GM12865 (cell line): ENCODE measurements at regions not wholly inside any gene's neighbourhood (a gene's known extent, or its start where the extent isn't known, plus 50 kb on each side); places are given as distances from the start of the nearest gene placed in this dataset.

Experiments used
- DNase-seq: peaks from one replicate; pipeline ENCODE4 v3.0.0; 2010; ENCODE audit warnings: low read depth
- H3K4me3 ChIP-seq: 2 replicates; pipeline ENCODE4 v1.5.1; 2011; ENCODE audit warnings: mild to moderate bottlenecking, low read depth, low read length, control low read depth
- TF ChIP-seq, protein P1 (sequence below): IDR thresholded peaks from 2 replicates; pipeline ENCODE4 v1.5.1; 2011; ENCODE audit warnings: low read length, control low read depth, low read depth, inconsistent platforms; ENCODE audit not compliant: insufficient read depth; ENCODE audit errors: missing control alignments

DNA sequence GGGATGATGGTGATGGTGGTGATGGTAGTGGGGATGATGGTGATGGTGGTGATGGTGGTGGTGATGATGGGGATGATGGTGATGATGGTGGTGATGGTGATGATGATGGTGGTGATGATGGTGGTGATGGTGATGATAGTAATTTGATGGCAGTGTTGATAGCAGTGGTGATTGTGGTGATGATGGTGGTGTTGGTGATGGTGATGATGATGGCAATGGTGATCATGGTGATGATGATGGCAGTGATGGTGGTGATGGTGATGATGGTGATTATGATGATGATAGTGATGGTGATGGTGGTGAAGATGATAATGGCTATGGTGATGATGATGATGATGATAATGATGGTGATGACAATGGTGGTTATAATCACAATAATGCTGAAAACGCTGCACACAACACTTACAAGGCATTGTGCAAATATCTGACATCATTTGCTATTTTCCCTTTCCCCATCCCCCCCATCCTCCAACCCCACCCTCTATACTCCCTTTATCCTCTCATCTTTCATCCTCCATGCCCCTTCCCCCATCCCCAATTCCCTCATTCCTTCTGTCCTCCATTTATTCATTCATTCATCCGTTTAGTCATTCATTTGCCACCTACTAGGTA, 230.1 kb downstream of the BRD1 start:
- H3K4me3 ChIP-seq: no peak overlapping the region
- TF ChIP-seq, protein P1, sequence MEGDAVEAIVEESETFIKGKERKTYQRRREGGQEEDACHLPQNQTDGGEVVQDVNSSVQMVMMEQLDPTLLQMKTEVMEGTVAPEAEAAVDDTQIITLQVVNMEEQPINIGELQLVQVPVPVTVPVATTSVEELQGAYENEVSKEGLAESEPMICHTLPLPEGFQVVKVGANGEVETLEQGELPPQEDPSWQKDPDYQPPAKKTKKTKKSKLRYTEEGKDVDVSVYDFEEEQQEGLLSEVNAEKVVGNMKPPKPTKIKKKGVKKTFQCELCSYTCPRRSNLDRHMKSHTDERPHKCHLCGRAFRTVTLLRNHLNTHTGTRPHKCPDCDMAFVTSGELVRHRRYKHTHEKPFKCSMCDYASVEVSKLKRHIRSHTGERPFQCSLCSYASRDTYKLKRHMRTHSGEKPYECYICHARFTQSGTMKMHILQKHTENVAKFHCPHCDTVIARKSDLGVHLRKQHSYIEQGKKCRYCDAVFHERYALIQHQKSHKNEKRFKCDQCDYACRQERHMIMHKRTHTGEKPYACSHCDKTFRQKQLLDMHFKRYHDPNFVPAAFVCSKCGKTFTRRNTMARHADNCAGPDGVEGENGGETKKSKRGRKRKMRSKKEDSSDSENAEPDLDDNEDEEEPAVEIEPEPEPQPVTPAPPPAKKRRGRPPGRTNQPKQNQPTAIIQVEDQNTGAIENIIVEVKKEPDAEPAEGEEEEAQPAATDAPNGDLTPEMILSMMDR: no peak
- no peak for DNase-seq

DNA sequence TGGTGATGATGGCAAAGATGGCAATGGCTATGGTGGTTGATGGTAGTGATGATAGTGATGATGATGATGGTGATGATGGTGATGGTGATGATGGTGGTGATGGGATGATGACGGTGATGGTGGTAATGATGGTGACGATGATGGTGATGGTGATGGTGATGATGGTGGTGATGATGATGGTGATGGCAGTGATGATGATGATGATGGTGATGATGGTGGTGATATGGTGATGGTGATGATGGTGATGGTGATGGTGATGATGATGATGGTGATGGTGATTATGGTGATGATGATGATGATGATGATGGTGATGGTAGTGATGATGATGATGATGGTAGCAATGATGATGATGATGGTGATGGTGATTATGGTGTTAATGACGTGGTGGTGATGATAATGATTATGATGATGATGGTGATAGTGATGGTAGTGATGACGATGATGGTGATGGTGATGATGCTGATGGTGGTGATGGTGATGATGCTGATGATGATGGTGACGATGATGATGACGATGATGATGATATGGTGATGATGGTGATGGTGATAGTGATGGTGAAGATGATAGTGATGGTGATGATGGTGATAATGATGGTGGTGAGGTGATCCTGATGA, 232.1 kb downstream of the BRD1 start:
- DNase-seq: no peak
- no peak overlapping the region for H3K4me3 ChIP-seq
- TF ChIP-seq, protein P1: no peak

- DNase-seq: no peak
- no peak overlapping the region for H3K4me3 ChIP-seq
- TF ChIP-seq, protein P1: no peak
Measured at GRCh38 chr22:49594078-49594477, 233.6 kb downstream of the BRD1 start.

DNA sequence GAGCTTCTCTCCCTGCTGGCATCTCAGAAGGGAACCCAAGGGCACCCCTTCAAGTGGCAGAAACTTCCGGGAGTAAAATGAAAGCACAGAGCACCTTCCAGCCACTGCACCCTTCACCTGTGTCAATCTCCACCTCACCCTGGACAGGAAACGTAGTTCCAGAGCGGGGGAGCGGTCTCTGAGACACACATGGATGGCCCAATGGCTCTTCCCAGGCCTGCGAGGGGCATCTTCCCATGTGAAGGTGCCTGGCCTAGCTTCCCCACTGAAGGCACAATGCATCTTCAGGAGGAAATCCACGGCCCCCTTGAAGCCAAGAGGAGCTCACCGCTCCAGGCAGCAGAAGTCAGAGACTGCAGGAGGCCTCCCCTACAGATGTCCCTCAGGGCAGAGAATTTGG, 234.2 kb downstream of the BRD1 start:
- H3K4me3 ChIP-seq: no peak overlapping the region
- TF ChIP-seq, protein P1: no peak
- DNase-seq: no peak

GRCh38 chr22:49592780-49593501, 234.7 kb downstream of the BRD1 start:
- DNase-seq: no peak
- TF ChIP-seq, protein P1: no peak
- no peak overlapping the region for H3K4me3 ChIP-seq

- TF ChIP-seq, protein P1: no peak
- DNase-seq: no peak
- H3K4me3 ChIP-seq: no peak overlapping the region
Measured at GRCh38 chr22:49590851-49591445, 236.7 kb downstream of the BRD1 start.
